ENCODE measurements at regions not wholly inside any gene's neighbourhood (a gene's known extent, or its start where the extent isn't known, plus 50 kb on each side); places are given as distances from the start of the nearest gene placed in this dataset.
"Not testable (repeated sequence)": the region's sequence is repeated elsewhere in the genome, so short reads cannot be mapped to it uniquely, and the experiment has no call there.

DNA sequence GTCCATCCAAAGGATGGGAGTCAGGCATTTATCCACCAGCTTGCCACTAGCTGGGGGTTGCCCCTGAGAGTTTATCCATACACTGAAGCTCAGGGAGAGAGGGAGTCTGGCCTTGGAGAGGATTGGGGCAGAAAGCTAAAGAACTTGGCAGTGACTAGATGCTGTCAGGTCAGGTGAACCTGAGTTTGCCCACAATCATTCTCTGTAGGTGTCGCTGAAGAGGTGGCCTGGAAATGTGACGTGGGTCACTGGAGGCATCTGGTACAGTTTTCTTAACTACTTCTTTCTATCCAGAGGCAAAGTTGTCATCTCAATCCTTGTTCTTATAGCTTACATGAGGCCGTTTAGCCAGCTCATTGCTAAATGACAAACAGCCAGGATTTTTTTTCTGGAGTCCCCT is 298.0 kb upstream of the CTNNB1 start:
- no peak for DNase-seq (ENCODE audit: low read depth)

DNA sequence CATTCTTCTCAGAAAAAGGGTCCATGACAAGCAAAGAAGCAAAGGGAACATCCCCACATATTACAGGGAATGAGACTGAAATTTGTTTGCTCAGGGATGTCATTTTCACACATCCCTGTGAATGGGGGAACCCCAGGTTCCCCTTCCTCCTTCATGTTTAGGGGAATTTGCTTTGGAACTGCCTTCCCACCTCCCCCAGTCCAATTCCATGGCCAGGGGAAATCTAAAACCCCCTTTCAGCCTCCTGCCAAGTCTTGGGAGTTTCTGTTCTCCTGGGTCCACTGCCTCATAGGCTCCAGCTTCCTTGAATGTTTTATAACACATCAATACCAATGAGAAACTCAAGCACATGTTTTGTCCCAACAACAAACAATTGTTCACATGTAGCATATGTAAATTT is 297.5 kb upstream of the CTNNB1 start:
- DNase-seq (ENCODE audit: low read depth) = no peak

DNA sequence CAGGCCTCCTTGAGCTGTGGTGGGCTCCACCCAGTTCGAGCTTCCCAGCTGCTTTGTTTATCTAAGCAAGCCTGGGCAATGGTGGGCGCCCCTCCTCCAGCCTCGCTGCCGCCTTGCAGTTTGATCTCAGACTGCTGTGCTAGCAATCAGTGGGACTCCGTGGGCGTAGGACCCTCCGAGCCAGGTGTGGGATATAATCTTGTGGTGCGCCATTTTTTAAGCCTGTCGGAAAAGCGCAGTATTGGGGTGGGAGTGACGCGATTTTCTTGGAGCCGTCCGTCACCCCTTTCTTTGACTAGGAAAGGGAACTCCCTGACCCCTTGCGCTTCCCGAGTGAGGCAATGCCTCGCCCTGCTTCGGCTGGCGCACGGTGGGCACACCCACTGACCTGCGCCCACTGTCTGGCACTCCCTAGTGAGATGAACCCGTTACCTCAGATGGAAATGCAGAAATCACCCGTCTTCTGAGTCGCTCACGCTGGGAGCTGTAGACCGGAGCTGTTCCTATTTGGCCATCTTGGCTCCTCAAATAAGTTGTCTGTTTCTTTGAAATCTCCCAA is 291.3 kb upstream of the CTNNB1 start:
- not testable (repeated sequence) for DNase-seq (ENCODE audit: low read depth)

DNA sequence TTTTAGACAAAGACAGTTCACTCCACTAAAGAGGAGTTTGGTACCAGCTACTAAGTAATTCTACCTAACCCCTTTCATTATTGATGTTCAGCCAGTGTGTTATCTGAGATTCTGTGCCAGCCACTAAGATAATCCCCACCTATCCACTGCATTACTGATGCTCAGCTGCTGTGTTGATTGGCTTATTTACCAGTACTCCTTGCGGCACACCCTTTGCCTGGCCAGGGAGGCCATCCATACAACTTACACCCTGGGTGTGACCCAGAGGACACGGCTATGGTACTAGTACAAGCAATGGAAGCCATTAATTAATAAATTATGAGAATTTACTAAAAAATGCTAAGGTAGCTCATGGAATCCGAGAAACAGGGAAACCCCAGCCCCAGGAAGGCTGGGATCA is 290.7 kb upstream of the CTNNB1 start:
- no peak for DNase-seq (ENCODE audit: low read depth)

DNA sequence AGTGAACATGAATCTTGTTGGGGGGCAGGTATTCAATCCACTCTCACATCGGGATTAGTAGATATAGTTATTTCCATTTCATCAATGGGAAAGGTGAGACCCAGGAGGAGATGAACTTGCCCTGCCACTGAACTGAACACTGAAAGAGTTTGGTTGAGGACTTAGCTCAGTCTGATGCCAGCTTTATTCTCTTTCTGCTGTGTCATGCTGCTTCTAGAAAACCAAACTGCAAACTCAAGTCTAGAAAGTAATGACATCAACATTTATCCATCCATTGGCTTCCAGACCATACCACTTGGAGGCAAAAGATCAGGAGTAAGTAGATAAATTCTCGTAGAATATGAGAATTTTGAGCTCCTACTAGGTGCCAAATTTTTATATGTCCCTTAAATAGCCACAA is 288.0 kb upstream of the CTNNB1 start:
- no peak for DNase-seq (ENCODE audit: low read depth)

DNA sequence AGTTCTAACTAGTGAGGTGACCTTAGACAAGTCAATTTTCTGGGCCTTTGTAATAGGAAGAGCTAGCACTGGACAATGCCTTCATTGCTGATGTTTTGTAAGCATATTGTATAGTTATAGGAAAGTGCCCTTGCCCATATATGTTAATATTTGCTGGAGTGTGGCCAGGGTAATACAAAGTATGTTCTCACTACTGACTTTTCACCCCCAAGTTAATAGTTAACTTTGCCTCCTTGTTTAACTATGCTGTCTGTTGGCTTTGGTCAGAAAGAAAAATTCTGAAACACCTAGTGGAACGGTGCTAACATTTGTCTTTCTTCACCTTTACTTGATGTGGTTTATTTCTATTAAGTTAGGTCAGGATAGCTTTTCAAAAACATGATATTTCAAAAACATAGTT is 287.4 kb upstream of the CTNNB1 start:
- no peak for DNase-seq (ENCODE audit: low read depth)

DNA sequence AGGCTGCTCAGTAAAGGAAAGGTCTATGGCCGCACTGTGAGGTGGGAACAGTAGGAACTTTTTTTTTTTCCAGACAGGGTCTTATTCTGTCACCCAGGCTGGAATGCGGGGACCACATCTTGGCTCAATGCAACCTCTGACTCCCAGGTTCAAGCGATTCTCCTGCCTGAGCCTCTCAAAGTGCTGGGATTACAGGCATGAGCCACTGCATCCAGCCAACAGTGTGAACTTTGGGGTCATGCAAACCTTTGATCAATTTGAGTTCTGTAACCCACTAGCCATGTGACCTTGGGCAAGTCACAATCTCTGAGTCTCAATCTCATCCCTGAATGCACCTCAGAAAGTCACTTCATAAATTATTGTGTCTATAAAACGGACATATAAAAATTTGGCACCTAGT is 286.8 kb upstream of the CTNNB1 start:
- no peak for DNase-seq (ENCODE audit: low read depth)

DNA sequence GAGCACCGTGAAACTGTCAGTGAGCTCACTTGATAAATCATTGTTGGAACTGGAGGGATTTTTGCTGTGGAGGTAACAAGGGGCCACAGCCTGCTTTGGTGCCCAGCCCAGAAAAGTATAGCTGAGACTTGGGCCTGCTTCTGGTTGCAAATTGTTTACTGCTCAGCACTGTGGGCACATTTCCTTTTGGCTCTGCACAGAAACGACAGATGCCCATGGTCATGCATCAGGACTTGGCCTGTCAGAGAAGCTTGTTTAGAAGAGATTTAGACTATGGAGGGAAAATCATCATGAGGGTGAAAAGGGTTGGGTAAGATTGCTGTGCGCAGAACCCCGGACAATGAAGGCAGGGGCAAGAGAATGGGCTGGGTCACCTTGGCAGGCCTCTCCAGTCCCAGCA is 286.1 kb upstream of the CTNNB1 start:
- no peak for DNase-seq (ENCODE audit: low read depth)

DNA sequence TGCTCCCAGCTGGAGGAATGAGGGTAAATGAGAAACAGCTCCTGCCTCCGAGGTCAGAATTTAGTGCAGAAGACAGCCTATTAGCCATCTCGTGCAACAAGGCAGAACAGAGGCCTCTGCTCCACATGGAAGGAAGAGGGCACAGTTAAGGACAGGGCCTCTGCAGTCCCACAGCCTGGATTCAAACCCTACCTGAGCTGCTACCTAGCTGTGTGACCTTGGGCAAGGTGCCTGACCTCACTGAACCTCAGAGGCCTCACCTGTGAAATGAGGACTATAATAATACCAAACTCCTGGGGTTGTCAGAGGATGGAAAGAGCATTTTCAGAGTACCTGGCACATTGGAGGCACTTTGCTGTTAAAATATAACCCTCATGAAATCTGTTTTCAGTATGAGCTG is 285.7 kb upstream of the CTNNB1 start:
- DNase-seq (ENCODE audit: low read depth) = no peak

DNA sequence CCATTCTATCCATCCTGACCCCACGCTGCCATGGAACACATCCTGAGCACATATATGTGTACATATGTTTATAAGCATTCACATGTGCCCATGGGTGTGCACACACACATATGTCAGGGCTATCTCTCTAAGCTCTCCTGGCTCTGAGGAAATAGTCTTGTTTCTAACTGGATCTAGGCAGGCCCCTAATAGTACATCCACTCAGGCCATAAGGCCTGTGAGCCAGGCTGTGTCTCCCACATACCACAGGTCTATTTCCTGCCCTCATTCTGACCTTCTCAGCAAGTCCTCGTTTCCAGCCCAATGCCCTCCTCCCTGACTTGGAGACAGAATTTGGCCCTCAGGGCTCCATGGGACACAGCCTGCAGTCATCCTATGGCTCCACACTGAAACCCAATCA is 284.8 kb upstream of the CTNNB1 start:
- no peak for DNase-seq (ENCODE audit: low read depth)

DNA sequence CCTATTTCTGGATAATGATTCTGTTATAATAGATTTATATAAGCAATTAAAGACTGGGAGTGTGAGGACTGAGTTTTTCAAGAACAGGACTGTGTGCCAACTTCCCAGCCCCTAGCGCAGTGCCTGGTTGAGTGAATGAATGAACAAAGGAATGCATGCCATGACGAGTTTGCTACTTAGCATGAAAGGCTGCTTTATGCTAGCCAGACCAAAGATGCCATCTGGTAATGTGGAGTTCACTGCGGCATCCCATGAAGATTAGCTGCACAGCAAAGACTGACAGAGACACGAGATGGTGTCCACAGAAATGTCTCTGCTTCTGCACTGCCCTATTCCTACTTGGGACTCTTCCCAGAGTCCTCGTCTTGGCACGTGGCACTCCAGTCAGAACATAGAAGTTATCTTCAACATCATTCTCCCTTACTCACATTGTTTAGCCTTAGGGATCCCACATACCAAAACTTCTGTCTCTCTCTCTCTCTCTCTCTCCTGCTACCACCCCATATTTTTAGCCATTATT is 283.9 kb upstream of the CTNNB1 start:
- DNase-seq (ENCODE audit: low read depth) = no peak

DNA sequence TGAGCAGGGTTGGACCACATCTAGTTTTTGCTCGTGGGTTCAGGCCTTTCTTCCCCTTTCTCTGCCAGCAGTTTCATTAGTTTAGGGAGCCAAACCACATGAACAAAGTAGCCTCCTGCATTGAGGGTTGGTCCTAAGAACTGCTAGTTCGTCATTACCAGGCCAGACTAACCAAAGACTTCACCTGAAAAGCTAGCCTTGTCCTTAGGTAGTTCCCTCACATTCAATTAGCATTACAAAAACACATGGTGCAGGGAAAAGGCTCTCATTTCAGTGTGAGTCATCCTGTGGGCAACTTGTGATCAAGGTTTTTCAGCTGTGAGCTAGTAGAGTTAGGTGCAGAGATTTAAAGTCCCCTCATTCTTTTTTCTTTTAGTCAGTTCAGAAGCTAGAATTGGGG is 279.3 kb upstream of the CTNNB1 start:
- no peak for DNase-seq (ENCODE audit: low read depth)

DNA sequence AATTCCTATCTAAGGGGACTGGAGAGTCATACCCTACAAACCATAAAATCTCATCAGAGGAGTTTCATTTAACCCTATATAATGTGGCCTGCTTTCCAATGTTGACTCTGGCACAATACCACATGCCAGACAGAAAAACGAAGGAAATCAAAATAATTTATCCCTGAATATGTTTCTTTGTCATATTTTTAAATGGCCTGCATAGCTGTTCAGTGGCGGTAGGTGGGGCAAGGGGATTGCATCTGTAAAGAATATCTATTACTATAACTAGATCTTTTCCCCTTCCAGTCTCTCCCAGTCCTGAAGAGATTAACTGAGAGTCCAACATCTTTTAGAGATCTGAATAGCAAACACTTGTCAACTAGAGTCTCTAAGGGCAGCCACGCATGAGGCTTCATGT is 278.1 kb upstream of the CTNNB1 start:
- DNase-seq (ENCODE audit: low read depth) = no peak

DNA sequence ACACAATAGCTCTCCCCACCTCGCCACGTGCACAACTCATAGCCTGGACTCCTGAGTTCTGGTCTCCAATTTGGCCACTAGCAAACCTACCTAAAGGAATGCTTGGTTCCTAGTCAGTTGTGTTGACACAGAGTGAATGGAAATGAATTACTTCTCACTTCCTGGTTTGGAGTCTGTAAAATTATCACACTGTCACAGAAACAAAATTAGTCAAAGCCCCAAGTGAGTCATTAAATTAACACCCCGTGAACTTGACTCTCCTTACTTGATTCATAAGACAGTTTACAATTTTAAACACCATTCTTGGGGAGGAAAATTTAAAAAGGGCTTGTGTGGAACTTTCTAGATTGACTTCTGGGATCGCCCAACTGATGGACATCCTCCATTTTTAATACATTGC is 276.2 kb upstream of the CTNNB1 start:
- no peak for DNase-seq (ENCODE audit: low read depth)

DNA sequence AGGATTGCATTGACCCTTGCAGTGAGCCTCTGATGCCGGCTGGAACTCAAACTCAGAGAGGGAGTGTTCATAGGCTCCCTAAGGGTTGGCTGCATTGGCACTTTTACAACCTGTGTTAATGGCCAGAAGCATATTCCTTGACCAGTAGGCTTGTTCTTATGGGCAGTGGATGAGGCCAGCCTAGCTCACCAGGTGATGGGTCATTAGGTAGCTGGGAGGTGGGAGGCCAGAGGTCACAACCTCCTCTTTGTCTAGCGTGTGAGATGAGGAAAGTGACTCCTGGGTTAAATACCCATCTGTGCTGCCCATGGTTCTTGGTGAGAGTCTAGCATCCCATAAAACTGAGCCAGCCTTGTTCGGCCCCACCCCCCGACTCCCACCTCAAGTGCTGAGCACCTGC is 275.7 kb upstream of the CTNNB1 start:
- DNase-seq (ENCODE audit: low read depth) = no peak

DNA sequence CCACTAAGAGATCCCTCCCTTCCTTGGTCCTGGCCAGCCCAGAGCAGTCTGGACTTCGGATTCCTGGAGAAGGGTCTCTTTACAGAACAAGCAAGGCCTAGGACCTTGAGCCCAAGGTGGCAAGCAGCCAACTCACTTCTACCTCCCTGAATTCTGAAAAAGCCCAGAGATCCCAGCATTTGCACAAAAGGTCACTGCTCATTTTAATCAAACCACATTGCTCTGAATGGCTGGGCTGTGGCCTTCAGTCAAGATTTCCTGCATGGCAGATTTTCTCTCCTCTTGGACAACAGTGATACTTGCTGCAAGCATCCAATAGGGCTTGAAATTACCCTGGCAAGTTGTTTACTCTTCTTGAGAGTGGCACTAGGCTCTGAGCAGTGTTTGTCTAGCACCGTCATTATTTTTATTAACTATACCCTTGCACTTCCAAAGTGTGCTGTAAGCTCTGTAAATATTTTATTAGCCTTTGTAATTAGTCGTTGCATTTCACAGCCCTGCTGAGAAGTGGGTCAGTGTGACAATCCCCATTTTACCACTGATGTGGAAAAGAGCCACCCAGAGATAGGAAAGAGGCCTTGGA is 274.7 kb upstream of the CTNNB1 start:
- no peak for DNase-seq (ENCODE audit: low read depth)

DNA sequence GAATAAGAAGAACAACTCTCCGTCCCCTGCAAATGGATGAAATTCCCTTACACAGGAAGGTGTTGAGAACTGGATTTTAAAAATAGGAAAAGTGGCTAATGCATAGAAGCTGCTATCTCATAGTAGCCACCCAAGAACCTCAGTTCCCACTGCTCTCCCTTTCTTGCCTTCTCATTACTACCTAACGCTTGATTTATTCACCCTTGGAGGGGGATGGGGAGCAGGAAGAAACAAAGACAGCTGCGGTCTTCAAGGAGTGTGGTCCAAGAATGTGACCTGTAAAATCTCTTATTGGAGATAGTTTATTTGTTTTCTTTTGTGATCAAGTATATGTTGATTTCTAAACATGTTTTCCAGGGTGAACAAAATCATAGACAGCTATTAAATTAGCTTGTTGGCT is 274.1 kb upstream of the CTNNB1 start:
- no peak for DNase-seq (ENCODE audit: low read depth)

DNA sequence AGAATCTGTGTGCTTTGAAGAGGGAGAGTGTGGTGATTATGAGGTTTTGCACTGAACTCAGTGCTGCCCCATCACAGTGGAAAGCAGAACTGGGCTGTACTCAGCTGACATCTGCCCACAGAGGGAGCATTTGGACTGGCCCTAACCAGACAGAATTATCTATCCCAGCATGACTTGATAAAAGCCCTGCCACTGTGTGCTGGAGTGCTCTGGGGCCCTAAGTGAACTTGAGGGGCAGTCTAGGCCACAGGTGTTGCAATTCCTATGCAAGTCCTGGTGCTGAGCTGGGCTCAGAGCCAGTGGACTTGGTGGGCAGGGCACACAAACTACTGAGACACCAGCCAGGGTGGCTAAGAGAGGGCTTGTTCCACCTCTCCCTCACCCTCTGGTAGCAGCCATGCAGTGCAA is 269.2 kb upstream of the CTNNB1 start:
- no peak for DNase-seq (ENCODE audit: low read depth)

DNA sequence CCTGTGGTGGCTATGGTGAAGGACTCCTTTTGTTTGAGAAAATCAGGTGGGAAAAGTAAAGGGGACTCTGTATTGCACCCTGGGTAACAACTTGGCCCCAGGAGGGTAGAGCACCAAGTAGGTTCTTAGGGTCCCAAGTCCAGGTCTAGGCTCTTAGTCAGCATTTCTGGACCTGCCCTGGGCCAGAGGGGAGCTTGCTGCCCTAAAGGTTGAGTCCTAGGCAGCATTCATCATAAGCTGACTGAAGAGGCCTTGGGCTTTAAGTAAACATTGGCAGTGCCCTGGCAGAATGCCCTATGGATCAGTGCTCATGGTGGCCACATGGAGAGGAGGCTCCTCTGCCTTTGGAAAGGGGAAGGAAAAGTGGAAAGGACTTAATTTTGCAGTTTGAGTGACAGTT is 268.5 kb upstream of the CTNNB1 start:
- DNase-seq (ENCODE audit: low read depth) = no peak

DNA sequence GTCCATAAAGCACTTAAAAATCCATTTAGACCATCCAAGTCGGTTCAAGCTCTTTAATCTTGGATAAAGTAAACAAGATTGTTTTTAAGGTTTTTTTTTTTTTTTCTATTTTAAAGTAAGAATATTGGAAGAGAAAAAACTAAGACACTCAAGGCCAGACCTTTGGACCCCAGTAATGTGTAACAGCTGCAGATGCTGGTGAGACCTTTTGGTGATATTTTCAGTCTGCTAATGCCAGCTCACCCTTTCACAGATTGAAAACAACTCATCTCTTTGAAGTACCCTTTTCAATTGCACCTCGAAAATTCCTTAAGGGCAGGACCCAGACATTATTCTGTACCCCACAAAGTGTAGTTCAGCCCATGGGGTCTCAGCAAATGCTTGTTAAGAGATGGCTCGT is 260.7 kb upstream of the CTNNB1 start:
- no peak for DNase-seq (ENCODE audit: low read depth)

DNA sequence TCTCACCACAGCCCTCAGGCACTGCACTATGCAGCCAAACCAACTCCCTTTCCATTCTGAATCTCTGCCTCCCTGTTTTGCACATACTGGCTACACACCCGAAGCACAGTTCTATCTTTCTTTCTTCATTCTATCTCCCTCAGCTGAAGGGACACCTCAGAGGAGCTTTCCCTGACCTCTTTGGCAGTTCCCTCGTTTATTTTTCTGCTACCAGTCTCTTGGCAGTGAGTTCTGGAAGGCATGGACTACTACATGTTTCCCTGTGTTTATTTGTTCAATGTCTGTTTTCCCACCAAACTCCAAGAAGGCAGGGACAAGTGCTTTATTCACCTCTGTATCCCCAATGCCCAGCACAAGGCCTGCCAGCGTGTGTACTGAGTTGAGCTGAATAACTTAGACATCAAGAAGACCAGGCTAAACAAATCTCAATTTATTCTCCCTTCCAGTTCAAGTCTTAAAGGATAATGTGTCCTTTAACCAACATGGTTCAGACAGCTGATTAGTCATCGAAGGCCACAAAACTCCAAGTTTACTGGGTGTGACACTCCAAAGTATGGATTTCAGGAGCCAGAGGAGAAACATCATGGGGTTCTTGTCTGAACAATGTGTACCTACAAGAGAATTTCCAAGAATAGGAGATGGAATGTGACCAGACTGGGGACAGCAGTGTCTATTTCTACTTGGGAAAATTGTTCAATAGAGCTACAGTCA is 260.1 kb upstream of the CTNNB1 start:
- DNase-seq (ENCODE audit: low read depth) = no peak

DNA sequence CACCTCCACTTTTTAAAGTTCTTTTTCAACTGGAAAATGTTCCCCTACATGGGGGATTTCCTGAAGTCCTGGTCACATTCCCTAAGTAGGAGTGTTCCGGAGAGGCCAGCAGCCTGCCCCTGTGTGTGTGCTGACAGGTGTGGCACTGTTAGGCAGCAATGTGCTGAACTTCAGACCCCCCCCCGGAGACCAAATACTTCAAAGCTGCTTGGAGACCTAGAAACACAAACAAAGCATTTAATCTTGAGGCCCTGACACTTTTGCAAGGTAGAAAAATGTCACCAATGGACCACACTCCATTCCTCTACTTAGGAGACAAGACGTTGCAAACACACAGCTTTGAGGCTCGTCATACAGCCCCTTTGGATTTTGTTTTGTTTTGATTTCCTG is 259.6 kb upstream of the CTNNB1 start:
- DNase-seq (ENCODE audit: low read depth) = no peak

DNA sequence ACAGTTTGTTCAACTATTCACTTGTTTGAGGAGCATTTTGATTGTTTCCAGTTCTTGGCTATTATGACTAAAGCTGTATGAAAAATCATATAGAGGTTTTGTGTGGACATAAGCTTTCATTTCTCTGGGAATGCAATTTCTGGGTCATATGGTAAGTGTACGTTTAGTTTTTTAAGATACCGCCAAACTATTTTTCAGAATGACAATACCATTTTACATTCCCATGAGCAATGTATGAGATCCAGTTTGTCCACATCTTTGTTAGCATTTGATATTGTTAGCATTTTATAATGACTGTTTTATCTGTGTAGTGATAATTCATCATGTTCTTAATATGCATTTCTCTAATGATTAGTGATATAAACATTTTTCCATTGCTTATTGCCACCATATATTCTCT is 258.7 kb upstream of the CTNNB1 start:
- no peak for DNase-seq (ENCODE audit: low read depth)

DNA sequence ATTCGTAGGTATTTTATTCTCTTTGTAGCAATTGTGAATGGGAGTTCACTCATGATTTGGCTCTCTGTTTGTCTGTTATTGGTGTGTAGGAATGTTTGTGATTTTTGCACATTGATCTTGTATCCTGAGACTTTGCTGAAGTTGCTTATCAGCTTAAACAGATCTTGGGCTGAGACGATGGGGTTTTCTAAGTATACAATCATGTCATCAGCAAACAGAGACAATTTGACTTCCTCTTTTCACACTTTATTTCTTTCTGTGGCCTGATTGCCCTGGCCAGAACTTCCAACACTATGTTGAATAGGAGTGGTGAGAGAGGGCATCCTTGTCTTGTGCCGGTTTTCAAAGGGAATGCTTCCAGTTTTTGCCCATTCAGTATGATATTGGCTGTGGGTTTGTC is 252.3 kb upstream of the CTNNB1 start:
- DNase-seq (ENCODE audit: low read depth) = not testable (repeated sequence)

Measured in activated T-helper 9 cell treated with anti-CD3 and anti-CD28 coated beads, Interleukin-2, amount 50 U/mL, for 16 hours (primary cell).